Loucy (cell line): ENCODE measurements at regions not wholly inside any gene's neighbourhood (a gene's known extent, or its start where the extent isn't known, plus 50 kb on each side); places are given as distances from the start of the nearest gene placed in this dataset.

Experiments
- EZH2phosphoT487 ChIP-seq: fragments of 200-600 bp; IDR thresholded peaks from 2 replicates; pipeline ENCODE4 v1.6.1; 2018; ENCODE audit warnings: antibody characterized with exemption, mild to moderate bottlenecking, moderate library complexity, borderline replicate concordance
- TF ChIP-seq, protein P1 (sequence below): fragments of 200-600 bp; sonication (generic); conservative IDR thresholded peaks from 2 replicates; pipeline ENCODE4 v1.5.1; 2014; ENCODE audit warnings: mild to moderate bottlenecking, antibody characterized with exemption, low read length

GRCh38 chr18:65326805-65327204 lies 424.0 kb upstream of the CDH7 start:
- TF ChIP-seq, protein P1, sequence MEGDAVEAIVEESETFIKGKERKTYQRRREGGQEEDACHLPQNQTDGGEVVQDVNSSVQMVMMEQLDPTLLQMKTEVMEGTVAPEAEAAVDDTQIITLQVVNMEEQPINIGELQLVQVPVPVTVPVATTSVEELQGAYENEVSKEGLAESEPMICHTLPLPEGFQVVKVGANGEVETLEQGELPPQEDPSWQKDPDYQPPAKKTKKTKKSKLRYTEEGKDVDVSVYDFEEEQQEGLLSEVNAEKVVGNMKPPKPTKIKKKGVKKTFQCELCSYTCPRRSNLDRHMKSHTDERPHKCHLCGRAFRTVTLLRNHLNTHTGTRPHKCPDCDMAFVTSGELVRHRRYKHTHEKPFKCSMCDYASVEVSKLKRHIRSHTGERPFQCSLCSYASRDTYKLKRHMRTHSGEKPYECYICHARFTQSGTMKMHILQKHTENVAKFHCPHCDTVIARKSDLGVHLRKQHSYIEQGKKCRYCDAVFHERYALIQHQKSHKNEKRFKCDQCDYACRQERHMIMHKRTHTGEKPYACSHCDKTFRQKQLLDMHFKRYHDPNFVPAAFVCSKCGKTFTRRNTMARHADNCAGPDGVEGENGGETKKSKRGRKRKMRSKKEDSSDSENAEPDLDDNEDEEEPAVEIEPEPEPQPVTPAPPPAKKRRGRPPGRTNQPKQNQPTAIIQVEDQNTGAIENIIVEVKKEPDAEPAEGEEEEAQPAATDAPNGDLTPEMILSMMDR: no peak
- TF ChIP-seq EZH2phosphoT487: no peak
